Fibroblast of mammary gland (primary cell): ENCODE measurements at regions not wholly inside any gene's neighbourhood (a gene's known extent, or its start where the extent isn't known, plus 50 kb on each side); places are given as distances from the start of the nearest gene placed in this dataset.

Experiments used
- DNase-seq: peaks from one replicate; pipeline ENCODE4 v3.0.0-alpha.2; 2010; ENCODE audit warnings: low read depth
- H3K4me3 ChIP-seq: 2 replicates; pipeline ENCODE4 v1.5.1; 2011; ENCODE audit warnings: low read depth, mild to moderate bottlenecking, low read length, moderate library complexity; ENCODE audit not compliant: control insufficient read depth
- TF ChIP-seq, protein P1 (sequence below): conservative IDR thresholded peaks from 2 replicates; pipeline ENCODE4 v1.5.1; 2011; ENCODE audit warnings: low read depth, low read length, inconsistent platforms; ENCODE audit not compliant: control insufficient read depth, insufficient read depth

DNA sequence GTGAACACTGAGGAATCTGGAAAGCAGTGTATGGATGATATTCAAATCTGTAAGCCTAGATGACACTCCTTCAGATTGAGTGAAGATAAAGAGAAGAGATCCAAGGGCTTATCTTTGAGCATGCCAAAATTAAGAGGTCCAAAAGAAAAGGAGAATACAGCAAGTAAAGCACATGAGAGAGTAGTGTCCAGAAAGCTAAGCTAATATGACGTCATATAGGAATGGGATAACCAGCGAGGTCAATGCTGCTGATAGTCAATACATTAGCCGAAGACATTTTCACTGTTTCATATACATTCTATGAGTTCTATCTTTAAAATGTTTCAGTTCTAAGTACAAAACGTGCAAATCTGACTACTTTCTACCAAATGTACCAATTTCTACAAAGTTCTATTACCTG lies 975.8 kb downstream of the TLE4 start:
- TF ChIP-seq, protein P1, sequence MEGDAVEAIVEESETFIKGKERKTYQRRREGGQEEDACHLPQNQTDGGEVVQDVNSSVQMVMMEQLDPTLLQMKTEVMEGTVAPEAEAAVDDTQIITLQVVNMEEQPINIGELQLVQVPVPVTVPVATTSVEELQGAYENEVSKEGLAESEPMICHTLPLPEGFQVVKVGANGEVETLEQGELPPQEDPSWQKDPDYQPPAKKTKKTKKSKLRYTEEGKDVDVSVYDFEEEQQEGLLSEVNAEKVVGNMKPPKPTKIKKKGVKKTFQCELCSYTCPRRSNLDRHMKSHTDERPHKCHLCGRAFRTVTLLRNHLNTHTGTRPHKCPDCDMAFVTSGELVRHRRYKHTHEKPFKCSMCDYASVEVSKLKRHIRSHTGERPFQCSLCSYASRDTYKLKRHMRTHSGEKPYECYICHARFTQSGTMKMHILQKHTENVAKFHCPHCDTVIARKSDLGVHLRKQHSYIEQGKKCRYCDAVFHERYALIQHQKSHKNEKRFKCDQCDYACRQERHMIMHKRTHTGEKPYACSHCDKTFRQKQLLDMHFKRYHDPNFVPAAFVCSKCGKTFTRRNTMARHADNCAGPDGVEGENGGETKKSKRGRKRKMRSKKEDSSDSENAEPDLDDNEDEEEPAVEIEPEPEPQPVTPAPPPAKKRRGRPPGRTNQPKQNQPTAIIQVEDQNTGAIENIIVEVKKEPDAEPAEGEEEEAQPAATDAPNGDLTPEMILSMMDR: no peak
- DNase-seq: no peak

DNA sequence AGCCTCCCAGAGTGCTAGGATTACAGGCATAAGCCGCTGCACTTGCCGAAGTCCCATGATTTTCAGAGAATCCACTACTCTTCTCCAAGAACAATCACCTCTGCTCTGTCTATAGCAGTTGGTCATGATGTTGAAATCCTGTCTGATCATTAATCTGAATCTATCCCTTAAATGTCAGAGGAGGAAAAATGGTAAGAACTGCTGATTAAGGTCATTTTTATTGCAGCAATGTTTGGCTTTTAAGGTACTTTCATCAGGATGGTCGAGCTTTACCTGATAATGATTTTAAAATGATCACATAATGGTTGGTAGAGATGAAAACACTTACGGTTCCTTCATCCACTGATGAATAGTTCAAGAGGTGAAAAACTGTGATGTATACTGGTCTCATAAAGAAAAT lies 968.6 kb downstream of the TLE4 start:
- TF ChIP-seq, protein P1: no peak
- H3K4me3 ChIP-seq: no peak overlapping the region
- no peak for DNase-seq

More for the DNA sequence above, 975.8 kb downstream of the TLE4 start:
- no peak overlapping the region for H3K4me3 ChIP-seq

DNA sequence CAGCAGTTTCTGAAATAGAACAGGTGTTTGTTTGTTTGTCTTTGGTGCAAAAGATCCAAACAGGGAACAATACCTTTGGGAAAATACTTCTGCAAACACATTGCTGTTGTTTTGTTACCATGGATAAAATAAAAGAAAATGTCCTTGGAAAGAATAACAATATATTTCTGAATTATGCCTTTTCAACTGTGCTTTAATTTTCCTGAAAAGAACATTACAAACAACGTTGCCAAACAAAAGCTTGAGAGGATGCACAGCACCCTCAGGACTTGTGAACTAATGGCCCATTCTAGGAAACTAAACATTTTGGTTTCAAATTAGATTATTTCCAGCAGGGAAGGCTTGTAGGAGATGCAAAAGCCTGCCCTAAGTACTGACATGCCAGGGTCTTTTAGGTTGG lies 967.2 kb downstream of the TLE4 start:
- DNase-seq: no peak
- TF ChIP-seq, protein P1: no peak
- no peak overlapping the region for H3K4me3 ChIP-seq

DNA sequence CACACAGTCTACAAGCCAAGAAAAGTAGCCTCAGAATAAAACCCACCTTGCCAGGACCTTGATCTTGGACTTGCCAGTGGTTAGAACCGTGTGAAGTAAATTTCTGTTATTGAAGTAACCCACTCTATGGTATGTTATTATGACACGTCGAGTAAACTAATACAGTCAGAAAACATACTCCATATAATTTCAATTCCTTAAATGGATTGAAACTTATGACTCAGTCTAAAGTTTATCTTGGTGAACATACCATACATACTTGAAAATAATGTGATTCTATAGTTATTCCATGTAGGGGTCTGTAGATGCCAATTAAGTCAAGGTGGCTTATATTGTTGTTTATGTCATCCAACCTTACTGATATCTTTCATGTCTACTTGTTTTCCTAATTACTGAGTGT lies 950.7 kb downstream of the TLE4 start:
- TF ChIP-seq, protein P1: no peak
- no peak for DNase-seq
- H3K4me3 ChIP-seq: no peak overlapping the region

DNA sequence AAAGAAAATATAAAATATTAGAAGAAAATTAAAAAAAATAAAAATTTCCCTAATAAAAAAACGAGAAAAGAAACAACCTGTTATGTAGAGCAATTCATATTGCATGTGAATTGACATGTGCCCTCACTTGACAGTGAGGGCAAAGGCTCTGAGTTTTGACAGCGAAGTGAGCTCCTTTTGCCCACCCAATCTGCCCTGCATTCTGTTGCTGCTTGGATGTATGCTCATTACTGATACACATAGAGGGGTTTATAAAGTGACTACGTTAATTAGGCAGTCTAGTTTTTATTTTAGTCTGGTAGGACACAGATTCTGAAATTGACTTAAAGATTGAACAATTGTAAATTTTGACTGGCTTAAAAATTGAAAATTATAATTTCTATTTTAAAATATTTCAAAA lies 949.4 kb downstream of the TLE4 start:
- TF ChIP-seq, protein P1: no peak
- no peak for DNase-seq
- H3K4me3 ChIP-seq: no peak overlapping the region

DNA sequence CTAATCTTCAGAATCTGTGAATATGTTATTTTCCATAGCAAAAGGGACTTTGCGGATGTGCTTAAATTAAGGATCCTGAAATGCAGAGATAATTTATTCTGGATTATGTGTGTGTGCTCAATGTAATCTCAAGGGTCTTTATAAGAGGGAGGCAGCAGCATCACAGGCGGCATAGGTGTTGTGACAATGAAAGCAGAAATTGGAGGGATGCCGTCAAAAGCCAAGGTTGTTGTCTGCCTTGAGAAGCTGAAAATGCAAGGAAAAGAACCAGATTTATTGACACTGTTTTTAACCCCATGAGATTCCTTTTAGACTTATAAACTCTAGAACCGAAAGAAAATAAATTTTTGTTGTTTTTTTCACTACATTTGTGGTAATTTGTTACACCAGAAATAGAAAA lies 948.5 kb downstream of the TLE4 start:
- TF ChIP-seq, protein P1: no peak
- DNase-seq: no peak

DNA sequence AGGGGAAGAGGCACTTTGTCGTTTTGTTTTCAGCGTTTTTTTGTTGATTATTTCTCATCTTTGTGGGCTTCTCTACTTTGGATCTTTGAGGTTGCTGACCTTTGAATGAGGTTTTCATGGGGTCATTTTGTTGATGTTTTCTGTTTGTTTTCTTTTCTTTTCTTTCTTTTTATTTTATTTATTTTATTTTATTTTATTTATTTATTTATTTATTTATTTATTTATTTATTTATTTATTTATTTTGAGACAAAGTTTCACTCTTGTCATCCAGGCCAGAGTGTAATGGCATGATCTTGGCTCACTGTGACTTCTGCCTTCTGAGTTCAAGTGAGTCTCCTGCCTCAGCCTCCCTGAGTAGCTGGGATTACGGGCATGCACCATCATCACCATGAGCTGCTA lies 946.7 kb downstream of the TLE4 start:
- H3K4me3 ChIP-seq: no peak overlapping the region
- TF ChIP-seq, protein P1: no peak
- DNase-seq: no peak

More for the DNA sequence above, 948.5 kb downstream of the TLE4 start:
- H3K4me3 ChIP-seq: no peak overlapping the region
